22Rv1 (cell line): ENCODE measurements at regions not wholly inside any gene's neighbourhood (a gene's known extent, or its start where the extent isn't known, plus 50 kb on each side); places are given as distances from the start of the nearest gene placed in this dataset.

Experiments
- ZFX ChIP-seq: fragments of 450-650 bp; IDR thresholded peaks from 2 replicates; pipeline ENCODE4 v1.6.1; 2017; ENCODE audit warnings: antibody characterized with exemption, borderline replicate concordance
- TF ChIP-seq, protein P1 (sequence below): fragments of 450-650 bp; IDR thresholded peaks from 2 replicates; pipeline ENCODE4 v1.5.1; 2017; ENCODE audit warnings: mild to moderate bottlenecking

DNA sequence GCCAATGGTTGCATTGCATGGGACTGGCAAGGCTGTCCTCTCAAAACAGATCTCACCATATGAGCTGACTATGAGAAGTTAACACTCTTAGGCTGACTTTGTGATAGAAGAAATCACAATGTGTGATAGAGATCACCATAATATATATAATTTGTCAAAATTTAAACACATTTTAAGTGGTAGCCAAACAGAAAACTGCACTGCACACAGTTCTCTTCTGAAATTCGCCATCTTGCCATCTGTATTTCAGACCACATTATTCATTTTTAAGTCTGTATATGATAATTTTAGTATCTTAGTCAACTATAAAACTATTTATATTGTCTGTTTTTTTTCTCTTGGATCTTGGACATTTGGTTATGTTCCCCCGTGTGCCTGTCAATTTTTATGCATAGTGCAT lies 374.7 kb downstream of the AJAP1 start:
- TF ChIP-seq, protein P1, sequence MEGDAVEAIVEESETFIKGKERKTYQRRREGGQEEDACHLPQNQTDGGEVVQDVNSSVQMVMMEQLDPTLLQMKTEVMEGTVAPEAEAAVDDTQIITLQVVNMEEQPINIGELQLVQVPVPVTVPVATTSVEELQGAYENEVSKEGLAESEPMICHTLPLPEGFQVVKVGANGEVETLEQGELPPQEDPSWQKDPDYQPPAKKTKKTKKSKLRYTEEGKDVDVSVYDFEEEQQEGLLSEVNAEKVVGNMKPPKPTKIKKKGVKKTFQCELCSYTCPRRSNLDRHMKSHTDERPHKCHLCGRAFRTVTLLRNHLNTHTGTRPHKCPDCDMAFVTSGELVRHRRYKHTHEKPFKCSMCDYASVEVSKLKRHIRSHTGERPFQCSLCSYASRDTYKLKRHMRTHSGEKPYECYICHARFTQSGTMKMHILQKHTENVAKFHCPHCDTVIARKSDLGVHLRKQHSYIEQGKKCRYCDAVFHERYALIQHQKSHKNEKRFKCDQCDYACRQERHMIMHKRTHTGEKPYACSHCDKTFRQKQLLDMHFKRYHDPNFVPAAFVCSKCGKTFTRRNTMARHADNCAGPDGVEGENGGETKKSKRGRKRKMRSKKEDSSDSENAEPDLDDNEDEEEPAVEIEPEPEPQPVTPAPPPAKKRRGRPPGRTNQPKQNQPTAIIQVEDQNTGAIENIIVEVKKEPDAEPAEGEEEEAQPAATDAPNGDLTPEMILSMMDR: no peak
- TF ChIP-seq ZFX: no peak
